SK-N-SH treated with all-trans-retinoic acid at 6 μM for 48 hours (cell line): ENCODE measurements at regions not wholly inside any gene's neighbourhood (a gene's known extent, or its start where the extent isn't known, plus 50 kb on each side); places are given as distances from the start of the nearest gene placed in this dataset.
"Not testable (repeated sequence)": the region's sequence is repeated elsewhere in the genome, so short reads cannot be mapped to it uniquely, and the experiment has no call there.

Source experiments
- ATAC-seq: fragments of 200-7000 bp; cut with Tn5 transposase; 3 replicates; pipeline ENCODE4 v1.9.1; 2020; ENCODE audit warnings: mild to moderate bottlenecking, moderate library complexity
- ARNTL ChIP-seq: fragments of 450-650 bp; formaldehyde crosslinking; IDR thresholded peaks from 2 replicates; pipeline ENCODE4 v1.5.0; 2020; ENCODE audit warnings: low read depth, mild to moderate bottlenecking, moderate library complexity, borderline replicate concordance
- BACH2 ChIP-seq: fragments of 250-450 bp; sonication (Bioruptor Pico); IDR thresholded peaks from 2 replicates; pipeline ENCODE4 v1.9.0; 2021; ENCODE audit warnings: mild to moderate bottlenecking, borderline replicate concordance
- CSDC2 ChIP-seq: fragments of 250-450 bp; sonication (Bioruptor Pico); IDR thresholded peaks from 2 replicates; pipeline ENCODE4 v1.5.0; 2020; ENCODE audit warnings: mild to moderate bottlenecking, moderate library complexity
- ISL1 ChIP-seq: fragments of 250-450 bp; sonication (Bioruptor Pico); IDR thresholded peaks from 2 replicates; pipeline ENCODE4 v2.1.2; 2022; ENCODE audit warnings: mild to moderate bottlenecking, moderate library complexity
- OSR1 ChIP-seq: fragments of 250-450 bp; sonication (Bioruptor Pico); IDR thresholded peaks from 2 replicates; pipeline ENCODE4 v1.8.0; 2022; ENCODE audit warnings: moderate library complexity, mild to moderate bottlenecking, inconsistent platforms
- PPARA ChIP-seq: fragments of 250-450 bp; sonication (Bioruptor Pico); IDR thresholded peaks from 2 replicates; pipeline ENCODE4 v1.5.0; 2020; ENCODE audit warnings: mild to moderate bottlenecking, borderline replicate concordance
- RARB ChIP-seq: fragments of 250-450 bp; sonication (Bioruptor Pico); IDR thresholded peaks from 2 replicates; pipeline ENCODE4 v1.8.0; 2021; ENCODE audit warnings: mild to moderate bottlenecking, moderate library complexity
- TCF4 ChIP-seq: fragments of 250-450 bp; sonication (Bioruptor Pico); IDR thresholded peaks from 2 replicates; pipeline ENCODE4 v1.8.0; 2021; ENCODE audit warnings: mild to moderate bottlenecking, moderate library complexity, borderline replicate concordance
- ZC3H10 ChIP-seq: fragments of 250-450 bp; sonication (Bioruptor Pico); IDR thresholded peaks from 2 replicates; pipeline ENCODE4 v1.5.1; 2021; ENCODE audit warnings: mild to moderate bottlenecking, moderate library complexity
- ZFP3 ChIP-seq: fragments of 250-450 bp; sonication (Bioruptor Pico); IDR thresholded peaks from 2 replicates; pipeline ENCODE4 v1.5.0; 2020; ENCODE audit warnings: mild to moderate bottlenecking, moderate library complexity
- ZNF70 ChIP-seq: fragments of 450-650 bp; formaldehyde crosslinking; IDR thresholded peaks from 2 replicates; pipeline ENCODE4 v1.5.0; 2020; ENCODE audit warnings: mild to moderate bottlenecking, moderate library complexity
- ZNF8 ChIP-seq: fragments of 450-650 bp; formaldehyde crosslinking; IDR thresholded peaks from 2 replicates; pipeline ENCODE4 v1.5.0; 2020; ENCODE audit warnings: mild to moderate bottlenecking, moderate library complexity
- TF ChIP-seq, protein P1 (sequence below): fragments of 250-450 bp; sonication (Bioruptor Pico); IDR thresholded peaks from 2 replicates; pipeline ENCODE4 v1.8.0; 2020; ENCODE audit warnings: mild to moderate bottlenecking, moderate library complexity, borderline replicate concordance
- TF ChIP-seq, protein P2 (sequence below): fragments of 250-450 bp; sonication (Bioruptor Pico); IDR thresholded peaks from 2 replicates; pipeline ENCODE4 v1.5.1; 2020; ENCODE audit warnings: low read depth, mild to moderate bottlenecking, moderate library complexity
- TF ChIP-seq, protein P3 (sequence below): fragments of 250-450 bp; sonication (Bioruptor Pico); IDR thresholded peaks from 2 replicates; pipeline ENCODE4 v1.5.0; 2020; ENCODE audit warnings: mild to moderate bottlenecking, moderate library complexity
- TF ChIP-seq, protein P4 (sequence below): fragments of 250-450 bp; sonication (Bioruptor Pico); IDR thresholded peaks from 2 replicates; pipeline ENCODE4 v1.5.1; 2021; ENCODE audit warnings: mild to moderate bottlenecking, moderate library complexity
- TF ChIP-seq, protein P5 (sequence below): fragments of 250-450 bp; sonication (Bioruptor Pico); IDR thresholded peaks from 2 replicates; pipeline ENCODE4 v1.8.0; 2021; ENCODE audit warnings: low read depth, mild to moderate bottlenecking, moderate library complexity, borderline replicate concordance

DNA sequence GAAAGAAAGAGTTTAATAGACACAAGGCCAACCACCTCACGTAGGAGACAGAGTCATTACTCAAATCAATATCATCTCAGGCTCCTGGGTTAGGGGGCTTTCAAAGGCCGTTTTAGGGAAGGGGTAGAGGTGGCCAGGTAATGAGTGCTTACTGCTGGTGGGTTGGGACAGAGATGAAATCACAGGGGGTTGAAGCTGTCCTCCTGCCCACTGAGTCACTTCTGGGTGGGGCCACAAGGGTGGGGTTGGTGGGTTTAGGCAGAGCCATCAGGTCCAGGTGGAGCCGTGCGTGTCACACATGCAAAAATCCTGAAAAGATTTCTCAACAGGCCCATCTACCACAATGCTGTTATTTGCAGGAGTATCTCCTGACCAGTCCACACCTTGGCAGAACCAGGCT is 167.0 kb upstream of the EXOC2 start:
- TF ChIP-seq, protein P1, sequence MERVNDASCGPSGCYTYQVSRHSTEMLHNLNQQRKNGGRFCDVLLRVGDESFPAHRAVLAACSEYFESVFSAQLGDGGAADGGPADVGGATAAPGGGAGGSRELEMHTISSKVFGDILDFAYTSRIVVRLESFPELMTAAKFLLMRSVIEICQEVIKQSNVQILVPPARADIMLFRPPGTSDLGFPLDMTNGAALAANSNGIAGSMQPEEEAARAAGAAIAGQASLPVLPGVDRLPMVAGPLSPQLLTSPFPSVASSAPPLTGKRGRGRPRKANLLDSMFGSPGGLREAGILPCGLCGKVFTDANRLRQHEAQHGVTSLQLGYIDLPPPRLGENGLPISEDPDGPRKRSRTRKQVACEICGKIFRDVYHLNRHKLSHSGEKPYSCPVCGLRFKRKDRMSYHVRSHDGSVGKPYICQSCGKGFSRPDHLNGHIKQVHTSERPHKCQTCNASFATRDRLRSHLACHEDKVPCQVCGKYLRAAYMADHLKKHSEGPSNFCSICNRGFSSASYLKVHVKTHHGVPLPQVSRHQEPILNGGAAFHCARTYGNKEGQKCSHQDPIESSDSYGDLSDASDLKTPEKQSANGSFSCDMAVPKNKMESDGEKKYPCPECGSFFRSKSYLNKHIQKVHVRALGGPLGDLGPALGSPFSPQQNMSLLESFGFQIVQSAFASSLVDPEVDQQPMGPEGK, result no peak
- no peak for ATAC-seq

DNA sequence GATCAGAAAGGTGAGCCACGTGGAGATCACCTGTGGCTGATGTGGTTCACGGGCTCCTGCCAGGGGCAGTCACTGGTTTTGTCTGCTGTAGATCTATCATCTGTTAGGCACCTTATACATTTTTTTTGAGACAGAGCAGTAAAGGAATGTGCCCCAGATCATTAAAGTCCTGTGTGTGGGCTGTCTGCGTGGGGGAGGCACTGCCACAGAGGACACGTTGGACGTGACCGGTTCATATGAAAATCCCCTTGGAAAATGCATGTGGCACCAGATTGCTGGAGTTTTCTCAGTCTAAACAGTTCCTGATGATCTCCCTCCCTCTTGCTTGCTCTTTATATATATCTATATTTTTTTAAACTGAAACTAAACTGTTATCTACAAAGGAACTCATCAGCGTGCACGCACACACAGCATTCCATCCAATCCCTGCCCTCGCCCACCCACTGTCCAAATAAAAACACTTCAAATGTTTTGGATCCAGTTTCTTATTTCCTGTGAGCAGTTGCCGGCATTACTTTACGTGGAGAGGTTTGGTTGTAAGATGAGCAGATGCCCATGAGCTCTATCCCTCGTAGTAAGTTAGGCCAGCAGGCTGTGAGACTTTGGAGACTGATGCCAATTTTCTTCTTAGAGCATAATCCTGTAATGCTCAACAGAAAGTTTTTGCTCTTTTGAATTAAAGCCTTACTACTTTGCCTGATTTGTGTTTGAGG is 161.6 kb upstream of the EXOC2 start:
- TF ChIP-seq, protein P2, sequence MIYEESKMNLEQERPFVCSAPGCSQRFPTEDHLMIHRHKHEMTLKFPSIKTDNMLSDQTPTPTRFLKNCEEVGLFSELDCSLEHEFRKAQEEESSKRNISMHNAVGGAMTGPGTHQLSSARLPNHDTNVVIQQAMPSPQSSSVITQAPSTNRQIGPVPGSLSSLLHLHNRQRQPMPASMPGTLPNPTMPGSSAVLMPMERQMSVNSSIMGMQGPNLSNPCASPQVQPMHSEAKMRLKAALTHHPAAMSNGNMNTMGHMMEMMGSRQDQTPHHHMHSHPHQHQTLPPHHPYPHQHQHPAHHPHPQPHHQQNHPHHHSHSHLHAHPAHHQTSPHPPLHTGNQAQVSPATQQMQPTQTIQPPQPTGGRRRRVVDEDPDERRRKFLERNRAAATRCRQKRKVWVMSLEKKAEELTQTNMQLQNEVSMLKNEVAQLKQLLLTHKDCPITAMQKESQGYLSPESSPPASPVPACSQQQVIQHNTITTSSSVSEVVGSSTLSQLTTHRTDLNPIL (CRISPR knock-in tag), result no peak
- TF ChIP-seq ZNF8 (CRISPR knock-in tag) (no peak), ISL1 (CRISPR knock-in tag) (no peak), ZC3H10 (no peak)
- TF ChIP-seq, protein P3, sequence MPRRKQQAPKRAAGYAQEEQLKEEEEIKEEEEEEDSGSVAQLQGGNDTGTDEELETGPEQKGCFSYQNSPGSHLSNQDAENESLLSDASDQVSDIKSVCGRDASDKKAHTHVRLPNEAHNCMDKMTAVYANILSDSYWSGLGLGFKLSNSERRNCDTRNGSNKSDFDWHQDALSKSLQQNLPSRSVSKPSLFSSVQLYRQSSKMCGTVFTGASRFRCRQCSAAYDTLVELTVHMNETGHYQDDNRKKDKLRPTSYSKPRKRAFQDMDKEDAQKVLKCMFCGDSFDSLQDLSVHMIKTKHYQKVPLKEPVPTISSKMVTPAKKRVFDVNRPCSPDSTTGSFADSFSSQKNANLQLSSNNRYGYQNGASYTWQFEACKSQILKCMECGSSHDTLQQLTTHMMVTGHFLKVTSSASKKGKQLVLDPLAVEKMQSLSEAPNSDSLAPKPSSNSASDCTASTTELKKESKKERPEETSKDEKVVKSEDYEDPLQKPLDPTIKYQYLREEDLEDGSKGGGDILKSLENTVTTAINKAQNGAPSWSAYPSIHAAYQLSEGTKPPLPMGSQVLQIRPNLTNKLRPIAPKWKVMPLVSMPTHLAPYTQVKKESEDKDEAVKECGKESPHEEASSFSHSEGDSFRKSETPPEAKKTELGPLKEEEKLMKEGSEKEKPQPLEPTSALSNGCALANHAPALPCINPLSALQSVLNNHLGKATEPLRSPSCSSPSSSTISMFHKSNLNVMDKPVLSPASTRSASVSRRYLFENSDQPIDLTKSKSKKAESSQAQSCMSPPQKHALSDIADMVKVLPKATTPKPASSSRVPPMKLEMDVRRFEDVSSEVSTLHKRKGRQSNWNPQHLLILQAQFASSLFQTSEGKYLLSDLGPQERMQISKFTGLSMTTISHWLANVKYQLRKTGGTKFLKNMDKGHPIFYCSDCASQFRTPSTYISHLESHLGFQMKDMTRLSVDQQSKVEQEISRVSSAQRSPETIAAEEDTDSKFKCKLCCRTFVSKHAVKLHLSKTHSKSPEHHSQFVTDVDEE (CRISPR knock-in tag), result no peak
- ATAC-seq, result no peak; the same call in 2 of the 3 replicates

DNA sequence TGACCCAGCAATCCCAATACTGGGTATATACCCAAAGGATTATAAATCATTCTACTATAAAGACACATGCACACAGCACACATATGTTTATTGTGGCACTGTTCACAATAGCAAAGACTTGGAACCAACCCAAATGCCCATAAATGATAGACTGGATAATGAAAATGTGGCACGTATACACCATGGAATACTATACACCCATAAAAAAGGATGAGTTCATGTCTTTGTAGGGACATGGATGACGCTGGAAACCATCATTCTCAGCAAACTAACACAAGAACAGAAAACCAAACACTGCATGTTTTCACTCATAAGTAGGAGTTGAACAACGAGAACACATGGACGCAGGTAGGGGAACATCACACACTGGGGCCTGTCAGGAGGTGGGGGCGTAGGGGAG is 159.3 kb upstream of the EXOC2 start:
- ATAC-seq, result not testable (repeated sequence)

DNA sequence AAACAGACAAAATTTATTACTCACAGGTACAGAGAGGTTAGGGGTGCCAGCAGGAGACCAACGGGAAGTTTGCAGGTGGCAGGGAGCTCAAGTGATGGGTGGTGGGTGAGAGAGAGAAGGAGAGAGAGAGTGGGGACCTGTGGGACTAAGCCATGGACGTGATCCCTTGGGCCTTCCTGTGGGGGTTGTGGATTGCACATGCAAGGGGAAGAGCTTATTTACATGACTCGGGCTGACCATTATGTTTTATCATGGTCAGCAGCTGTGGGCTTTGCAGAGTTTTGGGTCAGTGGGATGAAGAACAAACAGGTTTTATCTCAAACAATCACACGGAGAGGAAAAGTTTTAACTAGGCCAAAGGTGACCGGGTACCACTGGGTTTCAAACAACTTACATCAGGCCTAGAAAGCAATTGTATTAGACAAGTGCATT is 156.2 kb upstream of the EXOC2 start:
- TF ChIP-seq, protein P2 (CRISPR knock-in tag), result no peak
- TF ChIP-seq ZFP3, result no peak
- no peak for ATAC-seq

DNA sequence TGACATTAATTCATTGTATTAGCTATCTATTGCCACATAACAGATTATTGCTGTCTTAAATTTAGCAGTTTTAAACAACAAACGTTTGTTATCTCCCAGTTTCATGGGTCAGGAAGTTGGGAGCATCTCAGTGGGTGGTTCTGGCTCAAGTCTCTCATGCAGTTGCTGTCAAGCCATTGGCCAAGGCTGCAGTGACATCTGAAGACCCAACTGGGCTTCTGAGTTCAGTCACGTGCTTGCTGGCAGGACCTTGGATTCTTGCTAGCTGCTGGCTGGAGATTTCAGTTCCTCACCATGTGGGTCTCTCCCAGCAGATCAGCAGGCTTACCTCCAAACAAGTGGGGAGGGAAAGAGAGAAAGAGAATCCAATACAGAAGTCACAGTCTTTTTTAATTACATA is 152.6 kb upstream of the EXOC2 start:
- ATAC-seq, result no peak
- no peak for TF ChIP-seq TCF4
- TF ChIP-seq, protein P2 (CRISPR knock-in tag), result no peak
- TF ChIP-seq ARNTL, result no peak
- no peak for TF ChIP-seq RARB (CRISPR knock-in tag)
- no peak for TF ChIP-seq ISL1 (CRISPR knock-in tag)
- no peak for TF ChIP-seq ZNF8 (CRISPR knock-in tag)
- no peak for TF ChIP-seq PPARA (CRISPR knock-in tag)
- TF ChIP-seq ZC3H10, result no peak
- no peak for TF ChIP-seq CSDC2 (CRISPR knock-in tag)
- TF ChIP-seq, protein P4, sequence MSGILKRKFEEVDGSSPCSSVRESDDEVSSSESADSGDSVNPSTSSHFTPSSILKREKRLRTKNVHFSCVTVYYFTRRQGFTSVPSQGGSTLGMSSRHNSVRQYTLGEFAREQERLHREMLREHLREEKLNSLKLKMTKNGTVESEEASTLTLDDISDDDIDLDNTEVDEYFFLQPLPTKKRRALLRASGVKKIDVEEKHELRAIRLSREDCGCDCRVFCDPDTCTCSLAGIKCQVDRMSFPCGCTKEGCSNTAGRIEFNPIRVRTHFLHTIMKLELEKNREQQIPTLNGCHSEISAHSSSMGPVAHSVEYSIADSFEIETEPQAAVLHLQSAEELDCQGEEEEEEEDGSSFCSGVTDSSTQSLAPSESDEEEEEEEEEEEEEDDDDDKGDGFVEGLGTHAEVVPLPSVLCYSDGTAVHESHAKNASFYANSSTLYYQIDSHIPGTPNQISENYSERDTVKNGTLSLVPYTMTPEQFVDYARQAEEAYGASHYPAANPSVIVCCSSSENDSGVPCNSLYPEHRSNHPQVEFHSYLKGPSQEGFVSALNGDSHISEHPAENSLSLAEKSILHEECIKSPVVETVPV, result no peak
- TF ChIP-seq, protein P5, sequence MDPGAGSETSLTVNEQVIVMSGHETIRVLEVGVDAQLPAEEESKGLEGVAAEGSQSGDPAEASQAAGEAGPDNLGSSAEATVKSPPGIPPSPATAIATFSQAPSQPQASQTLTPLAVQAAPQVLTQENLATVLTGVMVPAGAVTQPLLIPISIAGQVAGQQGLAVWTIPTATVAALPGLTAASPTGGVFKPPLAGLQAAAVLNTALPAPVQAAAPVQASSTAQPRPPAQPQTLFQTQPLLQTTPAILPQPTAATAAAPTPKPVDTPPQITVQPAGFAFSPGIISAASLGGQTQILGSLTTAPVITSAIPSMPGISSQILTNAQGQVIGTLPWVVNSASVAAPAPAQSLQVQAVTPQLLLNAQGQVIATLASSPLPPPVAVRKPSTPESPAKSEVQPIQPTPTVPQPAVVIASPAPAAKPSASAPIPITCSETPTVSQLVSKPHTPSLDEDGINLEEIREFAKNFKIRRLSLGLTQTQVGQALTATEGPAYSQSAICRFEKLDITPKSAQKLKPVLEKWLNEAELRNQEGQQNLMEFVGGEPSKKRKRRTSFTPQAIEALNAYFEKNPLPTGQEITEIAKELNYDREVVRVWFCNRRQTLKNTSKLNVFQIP (CRISPR knock-in tag), result no peak
- TF ChIP-seq BACH2 (CRISPR knock-in tag), result no peak
- TF ChIP-seq OSR1 (CRISPR knock-in tag), result no peak
- TF ChIP-seq ZNF70 (CRISPR knock-in tag), result no peak
- TF ChIP-seq, protein P3 (CRISPR knock-in tag), result no peak
- TF ChIP-seq, all 23 proteins: peak for 0
